DND-41 (cell line): ENCODE measurements at regions not wholly inside any gene's neighbourhood (a gene's known extent, or its start where the extent isn't known, plus 50 kb on each side); places are given as distances from the start of the nearest gene placed in this dataset.

Source experiments
- ATAC-seq: fragments of 200-7000 bp; cut with Tn5 transposase; 3 replicates; pipeline ENCODE4 v1.9.1; 2021; ENCODE audit warnings: low read depth; ENCODE audit not compliant: insufficient read depth
- DNase-seq: peaks from one replicate; pipeline ENCODE4 v3.0.0-alpha.2; 2020
- H2AFZ ChIP-seq: 2 replicates; pipeline ENCODE4 v1.6.0; 2012; ENCODE audit warnings: low read depth, low read length
- H3K27ac ChIP-seq: 2 replicates; pipeline ENCODE4 v1.5.1; 2012; ENCODE audit warnings: low read length, inconsistent platforms
- H3K27me3 ChIP-seq: fragments of 200-600 bp; sonication (generic); 2 replicates; pipeline ENCODE4 v1.6.0; 2012; ENCODE audit warnings: low read length, mild to moderate bottlenecking, inconsistent platforms; ENCODE audit not compliant: insufficient read depth, poor library complexity
- H3K36me3 ChIP-seq: 2 replicates; pipeline ENCODE4 v1.5.1; 2012; ENCODE audit warnings: low read length, inconsistent platforms; ENCODE audit not compliant: insufficient read depth
- H3K4me1 ChIP-seq: 2 replicates; pipeline ENCODE4 v1.5.1; 2012; ENCODE audit warnings: mild to moderate bottlenecking, low read length; ENCODE audit not compliant: insufficient read depth
- H3K4me2 ChIP-seq: 2 replicates; pipeline ENCODE4 v1.6.0; 2012; ENCODE audit warnings: mild to moderate bottlenecking, moderate library complexity, low read length, inconsistent platforms; ENCODE audit not compliant: insufficient read depth
- H3K4me3 ChIP-seq, 2 experiments: fragments of 200-600 bp in 1 of 2; shearing (Covaris generic) in 1 of 2; 2 replicates each; pipeline ENCODE4 v1.5.1; 2012 to 2016; ENCODE audit warnings: inconsistent platforms in 2 of 2, low read length in 2 of 2, mild to moderate bottlenecking in 2 of 2, low read depth in 1 of 2, moderate library complexity in 1 of 2
- H3K79me2 ChIP-seq: 2 replicates; pipeline ENCODE4 v1.6.0; 2012; ENCODE audit warnings: low read length, inconsistent platforms; ENCODE audit not compliant: insufficient read depth
- H3K9ac ChIP-seq: 2 replicates; pipeline ENCODE4 v1.6.0; 2012; ENCODE audit warnings: low read depth, mild to moderate bottlenecking, inconsistent platforms, low read length, moderate library complexity
- H3K9me3 ChIP-seq: 2 replicates; pipeline ENCODE4 v1.5.1; 2012; ENCODE audit warnings: low read length, moderate library complexity, mild to moderate bottlenecking, inconsistent platforms; ENCODE audit not compliant: insufficient read depth, severe bottlenecking
- H4K20me1 ChIP-seq: 2 replicates; pipeline ENCODE4 v1.6.0; 2012; ENCODE audit warnings: low read length; ENCODE audit not compliant: insufficient read depth
- EZH2 ChIP-seq: IDR thresholded peaks from 3 replicates; pipeline ENCODE4 v1.6.1; 2012; ENCODE audit warnings: borderline replicate concordance, low read depth, mild to moderate bottlenecking, moderate library complexity, low read length, inconsistent platforms; ENCODE audit not compliant: severe bottlenecking
- TF ChIP-seq, protein P1 (sequence below): IDR thresholded peaks from 2 replicates; pipeline ENCODE4 v1.5.1; 2012; ENCODE audit warnings: borderline replicate concordance, low read length, moderate library complexity, mild to moderate bottlenecking; ENCODE audit not compliant: poor library complexity, severe bottlenecking; ENCODE audit errors: extremely low read depth

DNA sequence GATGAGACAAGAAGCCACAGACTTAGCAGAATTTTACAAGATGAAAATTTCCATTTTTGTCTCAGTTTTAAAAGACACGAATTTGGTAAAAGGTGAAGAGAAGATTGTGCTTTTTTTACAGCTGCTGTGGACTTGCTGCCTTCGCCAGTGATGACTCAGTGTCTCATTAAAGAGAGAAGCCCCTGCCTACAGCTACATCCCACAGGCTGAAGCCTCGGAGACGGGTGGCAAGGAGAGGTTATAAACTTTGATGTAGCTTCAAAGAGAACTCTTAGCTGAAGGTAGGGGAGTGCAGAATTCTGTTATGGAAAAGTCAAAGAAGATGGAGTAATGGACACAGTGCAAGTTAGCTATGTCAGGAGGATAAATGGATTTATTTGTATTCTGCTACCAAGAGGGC, 683.4 kb upstream of the ARGLU1 start:
- no peaks in the 10 kb centered on the region for H4K20me1 ChIP-seq
- no peak overlapping the region for H3K27ac ChIP-seq

GRCh38 chr13:107250628-107251027, 682.7 kb upstream of the ARGLU1 start:
- Histone ChIP-seq H4K20me1 (no peaks in the 10 kb centered on the region), H3K4me2 (no peak overlapping the region), H3K27ac (no peak overlapping the region), H3K9ac (no peak overlapping the region), H3K4me1 (no peaks in the 10 kb centered on the region), H3K9me3 (no peaks in the 10 kb centered on the region), H3K79me2 (no peaks in the 10 kb centered on the region), H3K4me3 (no peak overlapping the region), H2AFZ (no peak overlapping the region), H3K36me3 (no peaks in the 10 kb centered on the region), H3K27me3 (no peaks in the 10 kb centered on the region)
- TF ChIP-seq, protein P1, sequence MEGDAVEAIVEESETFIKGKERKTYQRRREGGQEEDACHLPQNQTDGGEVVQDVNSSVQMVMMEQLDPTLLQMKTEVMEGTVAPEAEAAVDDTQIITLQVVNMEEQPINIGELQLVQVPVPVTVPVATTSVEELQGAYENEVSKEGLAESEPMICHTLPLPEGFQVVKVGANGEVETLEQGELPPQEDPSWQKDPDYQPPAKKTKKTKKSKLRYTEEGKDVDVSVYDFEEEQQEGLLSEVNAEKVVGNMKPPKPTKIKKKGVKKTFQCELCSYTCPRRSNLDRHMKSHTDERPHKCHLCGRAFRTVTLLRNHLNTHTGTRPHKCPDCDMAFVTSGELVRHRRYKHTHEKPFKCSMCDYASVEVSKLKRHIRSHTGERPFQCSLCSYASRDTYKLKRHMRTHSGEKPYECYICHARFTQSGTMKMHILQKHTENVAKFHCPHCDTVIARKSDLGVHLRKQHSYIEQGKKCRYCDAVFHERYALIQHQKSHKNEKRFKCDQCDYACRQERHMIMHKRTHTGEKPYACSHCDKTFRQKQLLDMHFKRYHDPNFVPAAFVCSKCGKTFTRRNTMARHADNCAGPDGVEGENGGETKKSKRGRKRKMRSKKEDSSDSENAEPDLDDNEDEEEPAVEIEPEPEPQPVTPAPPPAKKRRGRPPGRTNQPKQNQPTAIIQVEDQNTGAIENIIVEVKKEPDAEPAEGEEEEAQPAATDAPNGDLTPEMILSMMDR, result no peak
- TF ChIP-seq EZH2, result no peak
- no peak for DNase-seq
- ATAC-seq, result no peak

More for the DNA sequence above, 683.4 kb upstream of the ARGLU1 start:
- no peaks in the 10 kb centered on the region for H3K36me3 ChIP-seq
- TF ChIP-seq, protein P1, result no peak
- no peak for TF ChIP-seq EZH2
- no peaks in the 10 kb centered on the region for H3K9me3 ChIP-seq
- ATAC-seq (no peak), DNase-seq (no peak)
- no peaks in the 10 kb centered on the region for H3K4me1 ChIP-seq
- no peaks in the 10 kb centered on the region for H3K79me2 ChIP-seq
- no peak overlapping the region for H3K4me2 ChIP-seq
- H3K4me3 ChIP-seq, result no peak overlapping the region
- no peaks in the 10 kb centered on the region for H3K27me3 ChIP-seq
- H2AFZ ChIP-seq, result no peak overlapping the region
- no peak overlapping the region for H3K9ac ChIP-seq

- Histone ChIP-seq H3K36me3 (no peaks in the 10 kb centered on the region), H3K9ac (no peak overlapping the region), H3K4me3 (no peak overlapping the region), H3K27ac (no peak overlapping the region), H3K4me1 (no peaks in the 10 kb centered on the region), H3K9me3 (no peaks in the 10 kb centered on the region), H3K4me2 (no peak overlapping the region), H3K79me2 (no peaks in the 10 kb centered on the region), H3K27me3 (no peaks in the 10 kb centered on the region), H4K20me1 (no peaks in the 10 kb centered on the region), H2AFZ (no peak overlapping the region)
- ATAC-seq (no peak), DNase-seq (no peak)
- TF ChIP-seq EZH2, result no peak
- TF ChIP-seq, protein P1, result no peak
Measured at GRCh38 chr13:107244241-107244640, 676.3 kb upstream of the ARGLU1 start.

GRCh38 chr13:107242138-107242537, 674.2 kb upstream of the ARGLU1 start:
- DNase-seq (no peak), ATAC-seq (no peak)
- Histone ChIP-seq H3K27me3 (no peaks in the 10 kb centered on the region), H3K36me3 (no peaks in the 10 kb centered on the region), H3K27ac (no peak overlapping the region), H3K79me2 (no peaks in the 10 kb centered on the region), H3K4me2 (no peak overlapping the region), H3K9ac (no peak overlapping the region), H4K20me1 (no peaks in the 10 kb centered on the region), H3K4me3 (no peak overlapping the region), H2AFZ (no peak overlapping the region), H3K4me1 (no peaks in the 10 kb centered on the region), H3K9me3 (no peaks in the 10 kb centered on the region)
- TF ChIP-seq, protein P1, result no peak
- no peak for TF ChIP-seq EZH2
